NB4 (cell line): ENCODE measurements at regions not wholly inside any gene's neighbourhood (a gene's known extent, or its start where the extent isn't known, plus 50 kb on each side); places are given as distances from the start of the nearest gene placed in this dataset.

Source experiments
- DNase-seq: peaks from one replicate; pipeline ENCODE4 v3.0.0; 2010; ENCODE audit warnings: low read depth
- H3K4me3 ChIP-seq: one replicate; pipeline ENCODE4 v1.5.1; 2011; ENCODE audit warnings: mild to moderate bottlenecking, low read depth, low read length, moderate library complexity
- CTCF ChIP-seq: IDR thresholded peaks from one replicate; pipeline ENCODE4 v1.5.1; 2012; ENCODE audit warnings: low read depth, low read length
- MAX ChIP-seq: IDR thresholded peaks from 2 replicates; pipeline ENCODE4 v1.6.1; 2011; ENCODE audit warnings: low read depth, low read length
- MYC ChIP-seq: IDR thresholded peaks from 2 replicates; pipeline ENCODE4 v1.6.1; 2011; ENCODE audit warnings: low read depth, low read length
- POLR2A ChIP-seq: IDR thresholded peaks from 2 replicates; pipeline ENCODE4 v1.6.1; 2011; ENCODE audit warnings: mild to moderate bottlenecking; ENCODE audit not compliant: insufficient read length; ENCODE audit errors: extremely low read depth

GRCh38 chr10:131020775-131021174 is 290.7 kb downstream of the TCERG1L start:
- DNase-seq, result no peak
- no peak for TF ChIP-seq MYC
- TF ChIP-seq CTCF, result no peak
- TF ChIP-seq MAX, result no peak
- TF ChIP-seq POLR2A, result no peak
- no peak overlapping the region for H3K4me3 ChIP-seq

- no peak for TF ChIP-seq MYC
- no peak for TF ChIP-seq MAX
- TF ChIP-seq CTCF, result no peak
- no peak for TF ChIP-seq POLR2A
- no peak for DNase-seq
- H3K4me3 ChIP-seq, result no peak overlapping the region
These were observed 290.1 kb downstream of the TCERG1L start for GRCh38 chr10:131021246-131021895.

- no peak for DNase-seq
- no peak for TF ChIP-seq CTCF
- TF ChIP-seq MYC, result no peak
- TF ChIP-seq POLR2A, result no peak
- TF ChIP-seq MAX, result no peak
- no peak overlapping the region for H3K4me3 ChIP-seq
These were observed 289.6 kb downstream of the TCERG1L start for GRCh38 chr10:131021969-131022368.

GRCh38 chr10:131022369-131022768 is 289.2 kb downstream of the TCERG1L start:
- DNase-seq, result no peak
- no peak for TF ChIP-seq MYC
- no peak for TF ChIP-seq MAX
- TF ChIP-seq CTCF, result no peak
- H3K4me3 ChIP-seq, result no peak overlapping the region

GRCh38 chr10:131022981-131023380 is 288.5 kb downstream of the TCERG1L start:
- no peak overlapping the region for H3K4me3 ChIP-seq
- TF ChIP-seq CTCF, result no peak
- no peak for TF ChIP-seq MYC
- no peak for TF ChIP-seq POLR2A
- no peak for TF ChIP-seq MAX
- no peak for DNase-seq

GRCh38 chr10:131024259-131025131 is 287.0 kb downstream of the TCERG1L start:
- no peak for DNase-seq
- TF ChIP-seq CTCF, result no peak
- no peak for TF ChIP-seq MAX
- TF ChIP-seq POLR2A, result no peak
- TF ChIP-seq MYC, result no peak
- H3K4me3 ChIP-seq, result no peak overlapping the region
